ENCODE measurements at regions not wholly inside any gene's neighbourhood (a gene's known extent, or its start where the extent isn't known, plus 50 kb on each side); places are given as distances from the start of the nearest gene placed in this dataset.

DNA sequence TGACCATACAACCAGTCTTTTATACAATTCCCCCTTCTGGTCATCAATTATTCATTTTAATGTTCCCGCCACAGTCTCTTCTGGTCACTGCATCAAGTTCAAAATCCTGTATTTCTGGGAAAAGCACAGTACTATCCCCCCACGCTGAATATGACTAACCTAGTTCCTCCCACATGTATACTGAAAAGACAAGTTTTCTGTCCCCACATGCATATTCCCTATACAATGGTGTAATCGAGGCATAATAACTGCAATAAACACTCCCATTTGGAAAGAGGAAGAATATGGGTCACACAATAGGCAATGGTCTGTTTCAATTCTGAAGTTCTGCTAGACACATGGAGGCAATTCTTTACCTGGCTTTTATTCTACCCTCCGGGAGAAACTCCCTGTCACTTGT, 344.9 kb downstream of the EFNA5 start:
- POLR2A ChIA-PET: no interaction called here

DNA sequence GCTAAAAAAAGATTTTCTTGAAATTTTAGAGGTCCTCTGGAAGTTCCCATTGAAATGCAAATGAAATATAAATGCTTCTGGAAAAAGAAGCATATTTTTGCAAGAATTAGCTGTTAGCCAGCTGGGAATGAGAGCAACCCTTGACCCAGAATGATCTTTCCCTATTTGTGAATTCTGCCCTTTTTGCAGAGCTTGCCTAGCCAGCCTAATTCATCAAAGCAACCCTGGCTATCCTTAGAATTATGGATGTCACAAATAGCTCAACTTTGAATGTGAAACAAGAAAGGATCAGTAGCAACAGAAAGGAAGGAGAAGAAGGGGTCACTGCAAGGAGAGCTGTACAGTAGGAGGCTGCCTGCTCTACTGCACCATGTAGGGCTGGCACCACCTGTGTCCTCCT, 345.9 kb downstream of the EFNA5 start:
- intact Hi-C loops (cut with micrococcal nuclease): no loop called here
- Histone ChIP-seq H3K27me3 (ENCODE audit: insufficient read depth, low read length) (no peaks in the 10 kb centered on the region), H2AFZ (ENCODE audit: low read depth, low read length, poor library complexity, severe bottlenecking) (no peak overlapping the region), H3K27ac (ENCODE audit: low read depth, low read length) (no peak overlapping the region), H3K4me1 (ENCODE audit: control insufficient read depth in 1 of 2, insufficient read depth in 2 of 2, low read length in 2 of 2) (no peaks in the 10 kb centered on the region), H3K36me3 (ENCODE audit: control insufficient read depth in 1 of 2, insufficient read depth in 2 of 2, low read length in 2 of 2) (no peaks in the 10 kb centered on the region), H3K4me2 (ENCODE audit: low read length) (no peak overlapping the region), H4K20me1 (ENCODE audit: insufficient read depth) (no peaks in the 10 kb centered on the region), H3K79me2 (ENCODE audit: insufficient read depth, low read length) (no peaks in the 10 kb centered on the region), H3K9ac (ENCODE audit: low read length) (no peak overlapping the region), H3K4me3 (replicated peaks in 1 of 2; ENCODE audit: low read depth in 1 of 2, low read length in 2 of 2) (no peak overlapping the region), H3K9me3 (ENCODE audit: control insufficient read depth in 1 of 2, insufficient read depth in 1 of 2, low read depth in 1 of 2, low read length in 2 of 2) (no peaks in the 10 kb centered on the region), H3K9me2 (ENCODE audit: insufficient read depth) (no peaks in the 10 kb centered on the region)
- POLR2A ChIA-PET: no interaction called here
- RAD21 ChIA-PET (ENCODE audit: low non-redundant PET in 1 of 2, low total read pairs in 2 of 2, uncharacterized antibody in 2 of 2, unreplicated experiment in 2 of 2): no interaction called here
- ATAC-seq (no peak), DNase-seq (ENCODE audit: low read depth, low spot score) (no peak)
- BruUV-seq (replicated peaks): no TSS peak
- no peak for TF ChIP-seq EGR1 (IDR thresholded peaks at IDR 0.05; ENCODE audit: low read depth)
- no peak for TF ChIP-seq SP1 (IDR thresholded peaks at IDR 0.05; ENCODE audit: low read depth)
- CTCF ChIA-PET: no interaction called here

More for the DNA sequence above, 344.9 kb downstream of the EFNA5 start:
- ChIA-PET CTCF (no interaction called here), RAD21 (ENCODE audit: low non-redundant PET in 1 of 2, low total read pairs in 2 of 2, uncharacterized antibody in 2 of 2, unreplicated experiment in 2 of 2) (no interaction called here)
- H3K79me2 ChIP-seq (ENCODE audit: insufficient read depth, low read length): no peaks in the 10 kb centered on the region
- no TSS peak for BruUV-seq (replicated peaks)
- H3K27ac ChIP-seq (ENCODE audit: low read depth, low read length): no peak overlapping the region
- no peak overlapping the region for H3K4me2 ChIP-seq (ENCODE audit: low read length)
- no peak overlapping the region for H2AFZ ChIP-seq (ENCODE audit: low read depth, low read length, poor library complexity, severe bottlenecking)
- H3K9me2 ChIP-seq (ENCODE audit: insufficient read depth): no peaks in the 10 kb centered on the region
- no peak overlapping the region for H3K4me3 ChIP-seq (replicated peaks in 1 of 2; ENCODE audit: low read depth in 1 of 2, low read length in 2 of 2)
- TF ChIP-seq ZNF274 (IDR thresholded peaks at IDR 0.05; ENCODE audit: low read depth, low read length) (no peak), RAD21 (IDR thresholded peaks at IDR 0.05; ENCODE audit: low read depth) (no peak), ELF1 (IDR thresholded peaks at IDR 0.05; ENCODE audit: borderline replicate concordance, low read depth) (no peak), FOSL1 (IDR thresholded peaks at IDR 0.05; ENCODE audit: low read depth) (no peak), EGR1 (IDR thresholded peaks at IDR 0.05; ENCODE audit: low read depth) (no peak), ZFX (IDR thresholded peaks at IDR 0.05) (no peak), SIN3A (IDR thresholded peaks at IDR 0.05; ENCODE audit: low read depth) (no peak)
- TF ChIP-seq, protein P1, sequence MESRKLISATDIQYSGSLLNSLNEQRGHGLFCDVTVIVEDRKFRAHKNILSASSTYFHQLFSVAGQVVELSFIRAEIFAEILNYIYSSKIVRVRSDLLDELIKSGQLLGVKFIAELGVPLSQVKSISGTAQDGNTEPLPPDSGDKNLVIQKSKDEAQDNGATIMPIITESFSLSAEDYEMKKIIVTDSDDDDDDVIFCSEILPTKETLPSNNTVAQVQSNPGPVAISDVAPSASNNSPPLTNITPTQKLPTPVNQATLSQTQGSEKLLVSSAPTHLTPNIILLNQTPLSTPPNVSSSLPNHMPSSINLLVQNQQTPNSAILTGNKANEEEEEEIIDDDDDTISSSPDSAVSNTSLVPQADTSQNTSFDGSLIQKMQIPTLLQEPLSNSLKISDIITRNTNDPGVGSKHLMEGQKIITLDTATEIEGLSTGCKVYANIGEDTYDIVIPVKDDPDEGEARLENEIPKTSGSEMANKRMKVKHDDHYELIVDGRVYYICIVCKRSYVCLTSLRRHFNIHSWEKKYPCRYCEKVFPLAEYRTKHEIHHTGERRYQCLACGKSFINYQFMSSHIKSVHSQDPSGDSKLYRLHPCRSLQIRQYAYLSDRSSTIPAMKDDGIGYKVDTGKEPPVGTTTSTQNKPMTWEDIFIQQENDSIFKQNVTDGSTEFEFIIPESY (IDR thresholded peaks at IDR 0.05; ENCODE audit: extremely low read depth, insufficient replicate concordance, low read length): no peak
- no peaks in the 10 kb centered on the region for H3K9me3 ChIP-seq (ENCODE audit: control insufficient read depth in 1 of 2, insufficient read depth in 1 of 2, low read depth in 1 of 2, low read length in 2 of 2)
- H3K4me1 ChIP-seq (ENCODE audit: control insufficient read depth in 1 of 2, insufficient read depth in 2 of 2, low read length in 2 of 2): no peaks in the 10 kb centered on the region
- H3K27me3 ChIP-seq (ENCODE audit: insufficient read depth, low read length): no peaks in the 10 kb centered on the region
- H3K36me3 ChIP-seq (ENCODE audit: control insufficient read depth in 1 of 2, insufficient read depth in 2 of 2, low read length in 2 of 2): no peaks in the 10 kb centered on the region
- ATAC-seq: no peak
- intact Hi-C loops (cut with micrococcal nuclease): no loop called here
- H4K20me1 ChIP-seq (ENCODE audit: insufficient read depth): no peaks in the 10 kb centered on the region
- H3K9ac ChIP-seq (ENCODE audit: low read length): no peak overlapping the region
- DNase-seq (ENCODE audit: low read depth, low spot score): no peak

All from HCT116 (cell line).